ENCODE measurements at regions not wholly inside any gene's neighbourhood (a gene's known extent, or its start where the extent isn't known, plus 50 kb on each side); places are given as distances from the start of the nearest gene placed in this dataset.
"Not testable (repeated sequence)": the region's sequence is repeated elsewhere in the genome, so short reads cannot be mapped to it uniquely, and the experiment has no call there.

GRCh38 chr5:126056851-126057622 lies 366.2 kb upstream of the GRAMD2B start:
- intact Hi-C loops (cut with DNase I) = no loop called here
- no peak for DNase-seq
- no peak for ATAC-seq (ENCODE audit: poor library complexity)

GRCh38 chr5:126058392-126058791 lies 364.8 kb upstream of the GRAMD2B start:
- DNase-seq; intact Hi-C loops (cut with DNase I); ATAC-seq (ENCODE audit: poor library complexity): not testable (repeated sequence)

GRCh38 chr5:126062398-126063221 lies 360.6 kb upstream of the GRAMD2B start:
- intact Hi-C loops (cut with DNase I) = no loop called here
- ATAC-seq (ENCODE audit: poor library complexity) = no peak
- DNase-seq = no peak

GRCh38 chr5:126065061-126065460 lies 358.1 kb upstream of the GRAMD2B start:
- ATAC-seq (ENCODE audit: poor library complexity) = no peak
- intact Hi-C loops (cut with DNase I) = no loop called here
- DNase-seq = no peak

GRCh38 chr5:126066836-126067235 lies 356.4 kb upstream of the GRAMD2B start:
- DNase-seq = no peak
- intact Hi-C loops (cut with DNase I) = no loop called here
- no peak for ATAC-seq (ENCODE audit: poor library complexity)

- intact Hi-C loops (cut with DNase I) = no loop called here
- DNase-seq (no peak), ATAC-seq (ENCODE audit: poor library complexity) (no peak)
Observed at GRCh38 chr5:126067404-126067803, 355.8 kb upstream of the GRAMD2B start.

GRCh38 chr5:126069329-126069728 lies 353.9 kb upstream of the GRAMD2B start:
- intact Hi-C loops (cut with DNase I) = no loop called here
- ATAC-seq (ENCODE audit: poor library complexity) = no peak

GRCh38 chr5:126070481-126070880 lies 352.7 kb upstream of the GRAMD2B start:
- ATAC-seq (ENCODE audit: poor library complexity) (no peak), DNase-seq (no peak)
- intact Hi-C loops (cut with DNase I) = no loop called here

More at GRCh38 chr5:126069329-126069728, 353.9 kb upstream of the GRAMD2B start:
- DNase-seq = no peak

- intact Hi-C loops (cut with DNase I) = no loop called here
Observed at GRCh38 chr5:126074538-126074937, 348.7 kb upstream of the GRAMD2B start.

GRCh38 chr5:126079266-126079665 lies 343.9 kb upstream of the GRAMD2B start:
- intact Hi-C loops (cut with DNase I) = no loop called here
- no peak for ATAC-seq (ENCODE audit: poor library complexity)
- no peak for DNase-seq

More at GRCh38 chr5:126074538-126074937, 348.7 kb upstream of the GRAMD2B start:
- no peak for DNase-seq
- ATAC-seq (ENCODE audit: poor library complexity) = no peak

- ATAC-seq (ENCODE audit: poor library complexity) = no peak
- DNase-seq = no peak
- intact Hi-C loops (cut with DNase I) = no loop called here
Observed at GRCh38 chr5:126081209-126081608, 342.0 kb upstream of the GRAMD2B start.

- ATAC-seq (ENCODE audit: poor library complexity) (no peak), DNase-seq (no peak)
- intact Hi-C loops (cut with DNase I) = no loop called here
Observed at GRCh38 chr5:126093041-126093440, 330.2 kb upstream of the GRAMD2B start.

GRCh38 chr5:126093718-126094117 lies 329.5 kb upstream of the GRAMD2B start:
- intact Hi-C loops (cut with DNase I) = no loop called here

GRCh38 chr5:126094991-126095390 lies 328.2 kb upstream of the GRAMD2B start:
- DNase-seq = no peak
- intact Hi-C loops (cut with DNase I) = no loop called here
- no peak for ATAC-seq (ENCODE audit: poor library complexity)

More at GRCh38 chr5:126093718-126094117, 329.5 kb upstream of the GRAMD2B start:
- DNase-seq (no peak), ATAC-seq (ENCODE audit: poor library complexity) (no peak)

- no peak for ATAC-seq (ENCODE audit: poor library complexity)
- DNase-seq = no peak
Observed at GRCh38 chr5:126096442-126097006, 326.7 kb upstream of the GRAMD2B start.

GRCh38 chr5:126097876-126098275 lies 325.3 kb upstream of the GRAMD2B start:
- DNase-seq = no peak
- no peak for ATAC-seq (ENCODE audit: poor library complexity)
- intact Hi-C loops (cut with DNase I) = no loop called here

More at GRCh38 chr5:126096442-126097006, 326.7 kb upstream of the GRAMD2B start:
- intact Hi-C loops (cut with DNase I) = no loop called here

GRCh38 chr5:126098330-126099017 lies 324.7 kb upstream of the GRAMD2B start:
- no peak for ATAC-seq (ENCODE audit: poor library complexity)
- intact Hi-C loops (cut with DNase I) = no loop called here
- DNase-seq = no peak

- ATAC-seq (ENCODE audit: poor library complexity) (no peak), DNase-seq (no peak)
- intact Hi-C loops (cut with DNase I) = no loop called here
Observed at GRCh38 chr5:126099077-126099476, 324.1 kb upstream of the GRAMD2B start.

GRCh38 chr5:126100767-126101166 lies 322.4 kb upstream of the GRAMD2B start:
- peak; percentile 31 for ATAC-seq (ENCODE audit: poor library complexity)
- DNase-seq = no peak
- intact Hi-C loops (cut with DNase I) = no loop called here
